ENCODE measurements at regions not wholly inside any gene's neighbourhood (a gene's known extent, or its start where the extent isn't known, plus 50 kb on each side); places are given as distances from the start of the nearest gene placed in this dataset.

- TF ChIP-seq ESRRG (CRISPR knock-in tag; IDR thresholded peaks at IDR 0.05) (no peak), ISL1 (CRISPR knock-in tag; IDR thresholded peaks at IDR 0.05) (no peak), ZFP3 (CRISPR knock-in tag; IDR thresholded peaks at IDR 0.05) (no peak), CSRNP3 (CRISPR knock-in tag; IDR thresholded peaks at IDR 0.05) (no peak), CSDC2 (CRISPR knock-in tag; IDR thresholded peaks at IDR 0.05) (no peak), ARNTL (CRISPR knock-in tag; IDR thresholded peaks at IDR 0.05; ENCODE audit: borderline replicate concordance, low read depth) (no peak), ZNF8 (CRISPR knock-in tag; IDR thresholded peaks at IDR 0.05) (no peak), PPARA (CRISPR knock-in tag; IDR thresholded peaks at IDR 0.05; ENCODE audit: borderline replicate concordance) (no peak)
Measured at GRCh38 chr21:35282944-35283343, 233.8 kb upstream of the RUNX1 start.

All from SK-N-SH treated with all-trans-retinoic acid at 6 μM for 48 hours (cell line).